Glomerular visceral epithelial cell (primary cell): ENCODE measurements at regions not wholly inside any gene's neighbourhood (a gene's known extent, or its start where the extent isn't known, plus 50 kb on each side); places are given as distances from the start of the nearest gene placed in this dataset.
"Not testable (repeated sequence)": the region's sequence is repeated elsewhere in the genome, so short reads cannot be mapped to it uniquely, and the experiment has no call there.

ENCODE experiments used
- DNase-seq: peaks from one replicate; pipeline ENCODE4 v3.0.0-alpha.2; 2016; ENCODE audit errors: extremely low spot score

DNA sequence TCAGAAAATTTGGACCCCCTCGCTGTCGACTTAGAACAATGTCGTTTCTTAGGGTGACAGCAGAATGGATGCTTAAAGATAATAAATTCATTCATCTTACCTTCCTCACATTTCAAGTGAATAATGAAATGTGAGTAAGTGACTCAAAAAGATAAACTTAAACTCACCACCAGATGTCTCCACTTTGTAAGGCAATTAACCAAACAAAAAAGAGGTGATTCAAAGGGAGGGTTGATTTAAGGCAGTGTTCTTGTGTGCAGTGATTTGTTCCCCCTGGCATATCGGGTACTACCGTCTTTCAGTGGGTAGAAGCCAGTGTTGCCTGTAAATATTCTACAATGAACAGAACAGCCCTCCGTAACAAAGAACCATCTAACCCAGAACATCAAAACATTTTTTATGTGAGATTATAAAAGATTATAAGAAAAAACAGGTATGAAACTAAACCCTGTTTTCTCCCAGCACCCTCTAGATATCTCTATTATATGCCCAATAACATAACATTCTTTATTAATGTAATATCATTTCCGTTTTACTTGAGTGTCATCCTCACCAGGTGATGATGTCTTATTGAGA, 589.7 kb downstream of the CBLN4 start:
- no peak for DNase-seq

DNA sequence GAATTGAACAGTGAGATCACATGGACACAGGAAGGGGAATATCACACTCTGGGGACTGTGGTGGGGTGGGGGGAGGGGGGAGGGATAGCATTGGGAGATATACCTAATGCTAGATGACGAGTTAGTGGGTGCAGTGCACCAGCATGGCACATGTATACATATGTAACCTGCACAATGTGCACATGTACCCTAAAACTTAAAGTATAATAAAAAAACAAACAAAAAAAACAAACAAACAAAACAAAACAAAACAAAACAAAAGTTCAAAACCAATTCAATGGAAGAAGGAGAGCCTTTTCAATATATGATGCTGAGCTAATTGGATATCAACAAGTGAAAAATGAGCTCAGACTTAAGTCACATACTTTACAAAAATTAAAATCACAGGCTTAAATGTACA, 592.8 kb downstream of the CBLN4 start:
- not testable (repeated sequence) for DNase-seq

DNA sequence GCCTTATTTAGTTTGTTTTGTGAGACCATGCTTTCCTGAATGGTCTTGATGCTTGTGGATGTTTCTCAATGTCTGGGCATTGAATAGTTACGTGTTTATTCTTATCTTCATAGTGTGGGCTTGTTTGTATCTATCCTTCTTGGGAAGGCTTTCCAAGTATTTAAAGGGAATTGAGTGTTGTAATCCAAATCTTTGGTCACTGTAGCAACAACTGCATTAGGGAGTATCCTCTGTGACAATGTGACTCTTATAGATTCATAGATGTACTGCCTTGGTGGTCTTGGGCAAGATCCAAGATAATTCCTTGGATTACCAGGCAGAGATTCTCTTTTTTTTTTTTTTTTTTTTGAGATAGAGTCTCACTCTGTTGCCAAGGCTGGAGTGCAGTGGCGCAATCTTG, 598.4 kb downstream of the CBLN4 start:
- no peak for DNase-seq

DNA sequence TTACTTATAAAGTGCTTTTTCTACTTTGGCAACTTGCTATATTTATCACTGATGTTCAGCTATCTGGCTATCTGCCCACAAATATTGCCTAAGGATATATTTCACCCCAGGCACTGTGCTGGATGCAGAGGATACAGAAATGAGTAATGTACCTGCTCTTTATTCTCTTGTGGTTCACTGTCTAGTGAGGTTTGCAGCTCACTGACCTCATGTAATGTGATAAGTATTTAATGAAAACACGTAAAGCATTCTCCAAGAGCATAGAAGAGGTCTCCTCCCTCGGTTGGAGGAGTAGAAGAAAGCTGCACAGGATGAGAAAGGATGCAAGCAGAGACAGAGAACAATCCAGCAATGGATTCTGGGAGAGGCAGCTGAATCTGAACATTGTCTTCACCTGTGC, 610.7 kb downstream of the CBLN4 start:
- DNase-seq = peak; percentile 3

DNA sequence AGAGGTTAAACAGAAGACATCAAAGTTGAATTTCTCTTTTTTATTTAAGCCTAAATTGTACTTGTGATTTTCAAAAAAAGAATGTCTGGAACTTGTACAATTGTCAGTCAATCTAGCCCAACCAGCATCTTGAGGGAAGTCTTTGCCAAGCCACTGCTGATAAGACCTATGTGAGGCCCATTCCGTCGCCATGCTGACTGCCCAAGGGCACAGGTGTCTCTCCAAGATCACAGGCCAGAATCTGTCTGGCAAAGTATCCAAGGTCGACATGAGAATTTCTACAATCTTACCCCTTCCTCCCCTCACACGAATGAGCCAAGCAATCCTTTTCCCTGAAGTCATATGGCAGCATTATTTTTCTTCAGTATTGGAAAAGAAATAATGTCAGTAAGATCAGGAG, 614.5 kb downstream of the CBLN4 start:
- no peak for DNase-seq

DNA sequence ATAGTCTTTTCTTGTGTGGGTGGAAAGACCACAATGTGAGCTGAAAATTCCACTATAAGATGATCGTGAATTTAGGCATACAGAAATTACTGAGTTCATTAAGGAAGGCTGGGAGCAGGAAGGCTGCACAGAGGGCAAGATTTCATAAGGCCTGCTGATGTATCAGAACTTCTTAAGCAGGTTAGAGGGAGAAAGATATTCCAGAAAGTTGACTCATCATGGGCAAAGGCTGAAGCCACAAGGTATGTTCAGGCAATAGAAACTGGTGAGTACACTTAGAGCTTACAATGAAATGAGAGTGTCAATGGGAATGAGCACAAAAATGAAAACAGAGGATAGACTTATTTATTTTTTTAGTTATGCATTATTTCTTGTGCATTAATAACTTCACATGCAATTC, 618.6 kb downstream of the CBLN4 start:
- peak; percentile 6 for DNase-seq

DNA sequence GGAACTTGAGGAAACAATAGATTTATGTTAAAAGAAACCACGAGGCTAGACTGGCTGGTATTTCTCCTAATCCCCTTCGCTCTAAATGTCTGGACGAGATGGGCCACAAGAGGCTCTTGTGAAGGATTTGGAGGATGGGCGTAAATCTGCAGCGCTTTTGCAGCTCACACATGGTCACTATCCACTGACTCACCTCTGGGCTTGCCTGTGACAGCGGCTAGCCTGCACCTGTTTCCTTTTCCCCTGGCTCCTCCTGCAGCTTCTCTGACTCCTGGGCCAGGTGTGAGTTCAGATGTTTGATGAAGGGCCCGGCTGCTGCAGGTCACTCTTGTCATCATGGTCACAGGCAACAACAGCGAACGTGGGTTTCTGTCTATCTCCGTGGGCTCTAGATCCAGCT, 629.4 kb downstream of the CBLN4 start:
- DNase-seq = no peak

DNA sequence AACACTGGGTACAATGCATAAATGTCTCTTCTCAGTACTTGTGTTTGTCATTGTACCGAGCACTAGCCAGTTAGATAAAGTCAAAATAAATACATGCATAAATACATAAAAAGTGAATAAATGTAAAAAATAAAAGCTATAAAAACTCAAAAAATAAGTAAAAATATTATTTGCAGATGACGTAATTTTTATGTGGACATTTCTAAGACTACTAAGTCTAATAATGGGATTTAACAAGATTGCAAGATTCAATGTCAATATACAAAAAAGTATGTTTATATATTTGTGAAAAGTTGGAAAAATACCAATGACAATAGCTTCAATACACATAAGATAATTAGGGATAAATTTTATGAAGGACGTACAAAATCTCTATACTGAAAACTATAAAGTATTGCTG, 639.6 kb downstream of the CBLN4 start:
- no peak for DNase-seq

DNA sequence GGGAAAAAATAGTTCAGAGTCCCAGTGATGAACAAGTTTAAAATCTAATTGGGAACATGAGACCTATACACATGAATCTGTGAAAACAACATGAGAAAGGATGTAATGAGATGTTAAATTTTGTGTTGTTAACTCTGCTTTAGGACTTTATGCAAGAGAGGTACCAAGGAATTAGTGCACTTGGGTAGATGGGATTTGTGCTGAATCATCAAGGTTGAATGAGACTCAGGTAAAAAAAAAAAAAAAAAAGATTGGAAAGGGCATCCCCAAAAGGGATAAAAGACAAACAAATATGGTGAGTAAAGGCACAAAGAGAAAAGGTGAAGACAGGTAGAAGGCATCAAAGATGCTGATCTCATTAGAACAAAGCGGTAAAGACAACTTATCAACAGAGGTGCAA, 644.4 kb downstream of the CBLN4 start:
- no peak for DNase-seq

DNA sequence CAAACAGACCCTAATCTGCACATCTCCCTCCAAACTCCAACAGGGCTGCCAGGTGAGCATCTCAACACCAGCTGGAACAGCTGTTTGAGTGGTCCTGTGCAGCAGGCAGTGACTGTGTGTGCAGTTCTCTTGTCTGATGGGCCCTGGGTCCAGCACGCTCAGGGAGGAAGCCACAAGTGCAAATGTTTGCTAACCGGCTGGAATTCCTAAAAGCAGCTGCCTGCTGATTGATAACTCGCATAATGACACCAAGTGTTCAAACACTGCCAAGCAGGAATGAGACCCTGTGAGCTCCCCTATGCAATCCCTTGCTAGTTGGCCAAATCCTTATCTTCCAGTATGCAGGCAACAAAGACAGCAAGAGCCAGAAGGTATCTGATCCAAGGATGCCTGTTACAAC, 650.6 kb downstream of the CBLN4 start:
- DNase-seq = no peak

DNA sequence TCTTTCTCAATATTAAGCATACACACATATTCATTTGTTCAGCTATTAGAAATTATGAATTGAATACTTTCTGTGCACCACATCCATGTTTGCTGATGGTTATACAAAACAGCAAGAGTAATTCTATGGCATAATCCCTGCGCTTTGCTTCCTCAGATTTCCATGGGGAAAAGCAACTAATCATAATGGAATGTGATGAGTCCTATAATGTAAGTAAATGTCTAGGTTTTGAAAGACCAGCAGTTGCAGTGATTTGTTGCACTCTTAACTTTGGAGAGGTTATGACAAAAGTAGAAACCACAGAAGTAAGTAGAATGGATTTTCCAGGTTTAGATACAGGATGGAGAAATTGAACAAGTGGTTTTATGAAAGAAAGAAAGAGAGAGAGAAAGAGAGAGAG, 652.1 kb downstream of the CBLN4 start:
- DNase-seq = no peak

DNA sequence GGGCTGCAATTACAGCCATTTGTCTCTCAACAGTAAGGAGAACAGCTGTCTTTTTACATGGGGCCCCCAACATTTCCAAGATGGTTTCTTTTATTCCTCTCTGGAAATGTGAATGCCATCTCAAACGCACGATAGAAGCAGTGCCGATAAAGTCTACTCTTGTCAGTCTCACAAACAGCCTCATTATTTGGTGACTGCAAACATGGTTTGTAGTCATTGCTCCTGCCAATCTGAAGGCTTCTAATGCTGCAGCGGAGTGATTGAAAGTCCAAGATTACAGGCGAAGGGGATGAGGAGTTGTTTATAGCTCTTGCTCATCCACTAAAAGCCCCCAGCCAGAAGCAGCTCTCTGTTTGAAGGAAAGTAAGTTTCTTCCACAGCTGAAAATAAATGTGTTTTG, 657.1 kb downstream of the CBLN4 start:
- DNase-seq = no peak

DNA sequence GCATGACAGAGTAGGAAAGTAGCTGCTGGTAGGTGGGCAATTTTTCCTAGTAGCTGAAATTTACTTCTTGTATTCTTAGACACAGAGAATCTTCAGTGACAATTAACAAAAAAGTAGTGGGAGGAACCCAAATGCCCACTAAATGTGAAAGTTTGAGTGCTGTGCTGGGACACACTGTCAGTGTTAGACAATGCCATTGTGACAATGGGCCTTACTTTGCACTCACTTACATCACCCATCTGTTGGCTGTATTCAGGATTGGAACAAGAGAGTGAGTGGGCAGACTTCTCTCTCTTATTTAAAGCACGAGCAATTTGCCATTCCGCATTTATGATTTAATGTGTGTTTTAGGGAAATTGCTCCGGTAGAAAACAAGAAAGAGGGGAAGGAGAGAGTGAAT, 662.5 kb downstream of the CBLN4 start:
- no peak for DNase-seq

DNA sequence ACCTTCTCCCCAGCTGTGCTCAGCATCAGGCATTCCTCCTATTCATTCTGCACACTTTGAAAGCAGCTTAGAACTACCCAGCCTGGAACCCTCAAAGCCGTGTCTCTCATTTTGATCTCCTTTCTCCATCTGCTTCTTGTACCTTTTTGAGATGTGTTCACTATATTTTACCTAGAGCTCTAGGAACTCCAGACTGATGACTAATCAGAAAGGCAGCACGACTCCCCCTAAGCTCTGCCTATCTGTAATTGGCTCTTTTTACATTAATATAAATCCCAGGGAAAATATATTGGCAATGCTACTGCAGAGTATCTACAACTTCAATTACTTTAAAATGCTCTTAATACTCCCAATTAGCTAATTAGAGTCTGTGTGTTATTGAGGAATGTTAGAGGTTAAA, 671.5 kb downstream of the CBLN4 start:
- no peak for DNase-seq

DNA sequence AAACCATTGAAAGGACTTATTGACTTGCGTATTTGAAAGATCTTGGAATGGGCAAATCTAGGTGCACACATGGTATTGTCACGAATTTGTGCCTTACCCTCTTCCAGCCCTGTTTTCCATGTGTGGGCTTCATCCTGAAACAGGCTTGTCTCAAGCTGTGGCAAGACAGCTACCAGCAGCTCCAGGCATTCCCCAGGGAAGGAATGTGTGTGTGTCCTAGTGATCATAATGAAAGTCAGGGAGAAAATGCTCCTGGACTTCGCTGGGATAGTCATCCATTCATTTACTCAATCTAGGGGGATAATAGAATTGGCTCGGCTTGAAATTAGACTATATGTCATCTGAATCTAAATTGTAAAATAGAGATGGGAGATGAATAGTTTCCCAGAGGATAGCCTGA, 676.2 kb downstream of the CBLN4 start:
- no peak for DNase-seq

DNA sequence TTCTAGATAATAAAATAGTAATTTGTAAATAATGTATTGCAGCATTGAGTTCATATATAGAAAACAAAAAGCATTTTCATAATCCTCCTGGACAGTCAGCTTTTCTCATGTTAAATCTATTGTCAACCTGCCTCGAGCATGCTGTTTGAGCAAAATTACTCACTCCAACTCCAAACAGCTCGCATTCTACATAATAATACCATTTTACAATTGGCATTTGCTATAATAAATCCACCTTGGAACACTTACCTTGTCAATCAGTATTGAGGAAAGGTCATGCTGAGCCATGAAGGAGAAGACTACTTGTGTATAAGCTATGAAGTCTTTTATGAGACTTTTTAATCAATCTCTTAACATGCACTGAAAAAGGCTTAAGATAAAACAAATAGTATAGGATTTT, 682.6 kb downstream of the CBLN4 start:
- no peak for DNase-seq

DNA sequence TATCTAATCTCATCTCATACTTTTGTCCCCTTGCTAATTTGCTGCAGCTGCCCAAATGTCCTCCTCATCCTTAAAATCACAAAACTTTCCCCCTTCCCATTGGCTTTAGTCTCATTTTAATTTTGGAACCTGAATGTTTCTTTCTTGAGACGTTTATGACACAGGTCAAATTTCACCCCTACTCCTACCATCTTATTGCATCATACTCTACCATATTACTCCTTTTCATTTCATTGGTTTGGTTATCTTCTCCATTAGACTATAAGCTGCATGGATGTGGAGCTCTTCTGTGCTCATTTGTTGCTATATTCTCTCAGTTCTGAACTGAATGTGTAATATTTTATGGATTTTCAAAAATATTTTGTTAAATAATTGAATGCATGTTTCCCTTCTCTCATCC, 688.6 kb downstream of the CBLN4 start:
- no peak for DNase-seq

DNA sequence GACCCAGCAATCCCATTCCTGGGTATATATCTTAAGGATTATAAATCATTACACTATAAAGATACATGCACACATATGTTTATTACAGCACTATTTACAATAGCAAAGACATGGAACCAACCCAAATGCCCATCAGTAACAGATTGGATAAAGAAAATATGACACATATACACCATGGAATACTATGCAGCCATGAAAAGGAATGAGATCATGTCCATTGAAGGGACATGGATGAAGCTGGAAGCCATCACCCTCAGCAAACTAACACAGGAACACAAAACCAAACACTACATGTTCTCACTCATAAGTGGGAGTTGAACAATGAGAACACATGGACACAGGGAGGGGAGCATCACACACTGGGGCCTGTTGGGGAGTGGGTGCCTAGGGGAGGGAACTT, 694.5 kb downstream of the CBLN4 start:
- DNase-seq = not testable (repeated sequence)

DNA sequence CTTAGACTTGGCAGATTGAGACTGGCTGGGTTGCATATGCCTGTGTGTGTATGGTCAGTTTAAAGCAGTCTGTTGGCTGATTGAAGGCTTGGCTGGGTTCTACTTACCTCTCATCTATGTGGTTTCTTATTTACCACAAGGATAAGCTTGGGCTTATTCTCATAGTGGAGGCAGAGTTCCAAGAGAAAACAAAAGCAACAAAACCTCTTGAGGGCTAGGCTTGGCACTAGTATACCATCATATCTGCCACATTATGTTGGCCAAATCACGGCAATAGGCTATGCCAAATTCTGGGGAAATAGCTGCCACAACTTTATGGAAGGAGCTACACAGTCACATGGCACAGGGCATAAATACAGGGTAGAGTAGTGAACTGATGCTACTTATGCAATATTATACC, 714.1 kb downstream of the CBLN4 start:
- DNase-seq = no peak

DNA sequence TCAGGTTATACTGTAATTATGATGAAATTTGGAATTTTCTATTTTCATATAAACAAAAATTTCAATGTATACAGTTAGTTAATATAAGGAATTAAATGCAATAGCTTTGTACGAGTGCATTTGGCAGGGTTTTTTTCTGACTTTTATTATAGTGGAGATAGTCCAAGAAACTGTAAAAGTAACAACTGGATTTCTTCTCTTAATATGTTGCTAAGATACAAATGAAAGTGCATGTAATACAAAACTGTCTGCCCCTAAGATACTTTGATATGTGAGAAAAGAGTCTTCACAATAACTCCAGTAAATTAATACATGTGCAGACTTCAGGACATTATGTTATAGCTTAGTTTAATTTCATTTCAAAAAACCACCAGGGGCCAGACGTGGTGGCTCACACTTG, 721.4 kb downstream of the CBLN4 start:
- DNase-seq = no peak

DNA sequence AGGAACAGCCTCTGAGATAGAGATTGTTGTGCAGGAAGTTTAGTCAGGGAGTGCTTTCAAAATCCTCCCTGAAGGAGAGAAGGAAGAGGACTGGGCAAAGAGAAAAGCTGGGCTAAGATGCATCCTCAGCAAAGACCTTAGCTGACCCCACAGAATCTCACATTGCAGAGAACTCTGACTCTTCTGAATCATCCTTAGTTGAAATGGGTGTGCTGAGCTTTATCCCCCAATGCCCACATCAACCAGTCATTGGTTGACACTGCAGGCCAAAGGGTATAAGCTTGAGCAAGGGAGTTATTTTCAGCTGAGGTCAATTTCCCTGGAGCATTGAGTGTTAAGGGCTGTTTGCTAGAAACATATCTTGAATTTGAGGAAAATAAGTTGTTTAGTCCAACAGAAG, 732.2 kb downstream of the CBLN4 start:
- no peak for DNase-seq

DNA sequence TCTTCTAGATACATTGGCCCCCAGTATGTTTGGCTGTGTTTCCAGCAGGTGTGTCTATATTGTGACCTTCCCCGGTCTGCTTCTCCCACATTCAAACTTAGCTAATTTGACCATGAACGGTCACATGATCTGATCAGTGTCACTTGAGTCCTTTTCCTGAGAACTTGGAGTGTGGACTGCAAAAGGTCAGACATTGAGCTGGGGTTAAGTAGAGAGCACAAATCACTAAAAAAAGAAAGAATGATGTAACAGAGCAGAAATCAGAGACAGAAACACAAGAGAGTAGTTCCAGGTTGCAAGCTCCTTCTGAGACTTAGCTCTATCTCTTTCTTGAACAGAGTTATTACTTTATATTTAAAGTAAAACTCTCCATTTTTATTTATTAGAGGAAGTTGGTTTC, 733.9 kb downstream of the CBLN4 start:
- DNase-seq = no peak

DNA sequence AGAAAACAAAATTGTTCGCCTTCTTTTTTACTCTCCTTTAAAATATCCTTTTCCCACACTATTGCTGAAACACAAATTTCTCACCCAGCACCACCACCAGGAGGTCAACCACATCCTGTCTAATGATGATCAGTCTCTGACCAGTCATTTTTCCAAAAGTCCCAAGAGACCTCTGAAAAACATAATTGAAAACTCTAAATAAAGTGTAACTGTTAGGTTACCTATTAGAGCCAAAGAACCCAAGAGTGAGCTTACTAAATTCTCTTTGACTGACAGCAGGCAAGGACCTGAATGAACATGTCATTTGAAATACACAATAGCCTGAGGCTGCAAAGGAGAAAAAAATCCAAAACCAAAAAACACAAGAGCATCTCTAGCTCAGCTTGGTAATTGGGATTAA, 735.4 kb downstream of the CBLN4 start:
- peak; percentile 49 for DNase-seq

DNA sequence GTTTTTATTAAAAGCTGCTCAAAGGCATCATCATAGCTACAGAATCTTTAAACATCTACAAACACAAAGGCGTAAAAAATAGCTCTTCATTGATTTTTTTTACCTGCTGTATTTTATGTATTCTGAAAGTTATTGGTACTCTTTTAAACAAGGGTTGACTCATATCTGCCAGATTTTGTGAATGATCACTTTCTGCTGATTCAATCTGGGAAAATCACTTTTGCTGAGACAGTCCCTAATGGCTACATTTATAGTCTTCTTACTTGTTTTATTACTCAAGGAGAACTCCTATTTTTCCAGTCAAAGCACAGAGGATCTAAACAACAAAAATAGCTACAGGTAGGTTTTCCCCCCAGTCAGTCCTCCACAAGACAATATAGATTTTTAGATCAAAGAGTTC, 739.0 kb downstream of the CBLN4 start:
- no peak for DNase-seq
